ENCODE measurements at regions not wholly inside any gene's neighbourhood (a gene's known extent, or its start where the extent isn't known, plus 50 kb on each side); places are given as distances from the start of the nearest gene placed in this dataset.

DNA sequence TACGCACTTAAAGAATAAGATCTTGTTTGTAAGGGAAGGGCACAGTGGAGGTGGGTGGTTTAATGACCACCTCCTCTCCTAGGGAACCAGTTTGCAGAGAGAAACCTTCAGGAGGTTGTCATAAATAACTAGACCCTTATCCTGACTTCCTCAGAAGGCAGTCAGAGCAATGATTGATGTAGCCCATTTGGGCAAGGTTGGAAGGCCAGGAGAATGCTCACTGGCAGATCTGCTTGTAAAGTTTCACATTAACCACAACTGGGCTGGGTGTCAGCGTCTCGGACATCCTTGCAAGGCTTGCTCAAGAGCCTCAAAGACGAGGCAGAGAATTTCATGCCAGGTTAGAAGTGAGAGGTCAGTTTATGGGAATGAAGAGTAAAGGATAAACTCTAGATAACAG, 87.6 kb upstream of the TRABD2B start:
- TF ChIP-seq, protein P1, sequence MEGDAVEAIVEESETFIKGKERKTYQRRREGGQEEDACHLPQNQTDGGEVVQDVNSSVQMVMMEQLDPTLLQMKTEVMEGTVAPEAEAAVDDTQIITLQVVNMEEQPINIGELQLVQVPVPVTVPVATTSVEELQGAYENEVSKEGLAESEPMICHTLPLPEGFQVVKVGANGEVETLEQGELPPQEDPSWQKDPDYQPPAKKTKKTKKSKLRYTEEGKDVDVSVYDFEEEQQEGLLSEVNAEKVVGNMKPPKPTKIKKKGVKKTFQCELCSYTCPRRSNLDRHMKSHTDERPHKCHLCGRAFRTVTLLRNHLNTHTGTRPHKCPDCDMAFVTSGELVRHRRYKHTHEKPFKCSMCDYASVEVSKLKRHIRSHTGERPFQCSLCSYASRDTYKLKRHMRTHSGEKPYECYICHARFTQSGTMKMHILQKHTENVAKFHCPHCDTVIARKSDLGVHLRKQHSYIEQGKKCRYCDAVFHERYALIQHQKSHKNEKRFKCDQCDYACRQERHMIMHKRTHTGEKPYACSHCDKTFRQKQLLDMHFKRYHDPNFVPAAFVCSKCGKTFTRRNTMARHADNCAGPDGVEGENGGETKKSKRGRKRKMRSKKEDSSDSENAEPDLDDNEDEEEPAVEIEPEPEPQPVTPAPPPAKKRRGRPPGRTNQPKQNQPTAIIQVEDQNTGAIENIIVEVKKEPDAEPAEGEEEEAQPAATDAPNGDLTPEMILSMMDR (IDR thresholded peaks at IDR 0.05; ENCODE audit: low read depth, low read length), result no peak
- H3K4me3 ChIP-seq (ENCODE audit: low read depth, low read length), result no peak overlapping the region

GRCh38 chr1:48082271-48082962, 85.2 kb upstream of the TRABD2B start:
- no peak overlapping the region for H3K4me3 ChIP-seq (ENCODE audit: low read depth, low read length)
- TF ChIP-seq, protein P1 (IDR thresholded peaks at IDR 0.05; ENCODE audit: low read depth, low read length), result no peak

GRCh38 chr1:48080331-48081255, 83.4 kb upstream of the TRABD2B start:
- TF ChIP-seq, protein P1 (IDR thresholded peaks at IDR 0.05; ENCODE audit: low read depth, low read length), result no peak
- no peak overlapping the region for H3K4me3 ChIP-seq (ENCODE audit: low read depth, low read length)

DNA sequence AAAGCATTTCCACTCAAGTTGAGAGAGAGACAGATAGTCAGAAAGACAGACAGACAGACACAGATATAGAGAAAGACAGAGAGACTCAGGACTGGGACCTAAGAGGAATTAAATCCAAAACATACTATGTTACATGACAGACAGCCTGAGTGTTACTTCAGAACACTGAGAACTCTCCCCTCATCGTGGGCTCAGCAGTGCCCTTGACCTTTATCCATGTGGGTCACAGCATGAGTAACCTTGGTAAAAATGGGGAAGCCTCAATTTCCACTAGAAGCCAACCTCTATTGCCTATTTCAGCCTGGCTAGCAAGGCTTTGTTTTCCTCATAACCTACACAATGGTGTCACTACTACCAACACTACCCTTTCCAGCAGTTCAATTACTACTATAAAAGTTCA, 81.9 kb upstream of the TRABD2B start:
- TF ChIP-seq, protein P1 (IDR thresholded peaks at IDR 0.05; ENCODE audit: low read depth, low read length), result no peak
- H3K4me3 ChIP-seq (ENCODE audit: low read depth, low read length), result no peak overlapping the region

GRCh38 chr1:48077795-48078222, 80.6 kb upstream of the TRABD2B start:
- TF ChIP-seq, protein P1 (IDR thresholded peaks at IDR 0.05; ENCODE audit: low read depth, low read length), result no peak
- no peak overlapping the region for H3K4me3 ChIP-seq (ENCODE audit: low read depth, low read length)

DNA sequence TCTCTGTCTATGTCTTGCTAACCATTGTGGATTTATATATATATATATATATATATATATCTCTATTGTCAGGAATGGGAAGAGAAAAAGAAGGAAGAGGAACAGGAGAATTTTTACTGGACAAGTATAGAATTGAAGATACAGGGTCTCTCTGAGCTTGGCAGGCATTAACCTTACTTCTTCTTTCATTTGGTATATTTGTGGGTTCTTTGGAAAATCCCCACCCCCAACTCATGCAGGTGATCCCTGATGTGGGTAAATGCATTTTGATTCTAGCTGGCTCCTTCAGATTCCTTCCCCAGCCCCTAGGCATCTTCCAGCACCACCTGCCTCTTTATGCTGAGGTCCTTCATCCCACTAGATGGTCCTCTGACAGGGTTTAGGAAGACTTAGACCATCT, 78.8 kb upstream of the TRABD2B start:
- TF ChIP-seq, protein P1 (IDR thresholded peaks at IDR 0.05; ENCODE audit: low read depth, low read length), result no peak
- H3K4me3 ChIP-seq (ENCODE audit: low read depth, low read length), result no peak overlapping the region

Data from WI38 (cell line).